GM23338 (cell line): ENCODE measurements at regions not wholly inside any gene's neighbourhood (a gene's known extent, or its start where the extent isn't known, plus 50 kb on each side); places are given as distances from the start of the nearest gene placed in this dataset.

ENCODE experiments used
- ATAC-seq: fragments of 200-7000 bp; cut with Tn5 transposase; 3 replicates; pipeline ENCODE4 v1.9.1; 2020
- DNase-seq: peaks from one replicate; pipeline ENCODE4 v3.0.0-alpha.2; 2015; ENCODE audit warnings: low spot score
- H2AFZ ChIP-seq: fragments of 200-600 bp; sonication (generic); 2 replicates; pipeline ENCODE4 v1.8.0; 2016; ENCODE audit warnings: antibody characterized with exemption, mild to moderate bottlenecking, moderate library complexity
- H3F3A ChIP-seq: fragments of 200-600 bp; sonication (generic); replicated peaks from 2 replicates; pipeline ENCODE4 v1.8.0; 2017; ENCODE audit warnings: antibody characterized with exemption, mixed run types, low read depth
- H3K27ac ChIP-seq: fragments of 200-600 bp; sonication (generic); 2 replicates; pipeline ENCODE4 v1.6.1; 2016; ENCODE audit warnings: low read depth
- H3K27me3 ChIP-seq: fragments of 200-600 bp; sonication (generic); 2 replicates; pipeline ENCODE4 v1.8.0; 2016; ENCODE audit warnings: mild to moderate bottlenecking, mixed run types, moderate library complexity; ENCODE audit not compliant: insufficient read depth
- H3K36me3 ChIP-seq: fragments of 200-600 bp; sonication (generic); 2 replicates; pipeline ENCODE4 v1.8.0; 2016; ENCODE audit warnings: mild to moderate bottlenecking; ENCODE audit not compliant: insufficient read depth
- H3K4me1 ChIP-seq: fragments of 200-600 bp; sonication (generic); 2 replicates; pipeline ENCODE4 v1.8.0; 2016; ENCODE audit warnings: mild to moderate bottlenecking, moderate library complexity; ENCODE audit not compliant: insufficient read depth
- H3K4me2 ChIP-seq: fragments of 200-600 bp; sonication (generic); 2 replicates; pipeline ENCODE4 v1.7.1; 2017; ENCODE audit warnings: mixed run types
- H3K4me3 ChIP-seq: fragments of 200-600 bp; sonication (generic); 2 replicates; pipeline ENCODE4 v1.6.1; 2016; ENCODE audit warnings: mixed run types
- H3K79me2 ChIP-seq: fragments of 200-600 bp; sonication (generic); replicated peaks from 2 replicates; pipeline ENCODE4 v1.8.0; 2017; ENCODE audit warnings: mild to moderate bottlenecking; ENCODE audit not compliant: insufficient read depth
- H3K9me2 ChIP-seq: fragments of 200-600 bp; sonication (generic); 2 replicates; pipeline ENCODE4 v1.8.0; 2017; ENCODE audit not compliant: insufficient read depth
- H4K20me1 ChIP-seq: fragments of 200-600 bp; sonication (generic); replicated peaks from 2 replicates; pipeline ENCODE4 v1.8.0; 2017; ENCODE audit warnings: mild to moderate bottlenecking; ENCODE audit not compliant: insufficient read depth
- H3K27ac Mint-ChIP-seq: 2 replicates; pipeline ENCODE4 v1.8.0; 2020; ENCODE audit warnings: inconsistent platforms, mild to moderate bottlenecking, moderate library complexity, mixed read lengths
- H3K27me3 Mint-ChIP-seq: 3 replicates; pipeline ENCODE4 v1.8.0; 2022; ENCODE audit warnings: low read depth, mild to moderate bottlenecking, moderate library complexity, mixed read lengths, inconsistent platforms; ENCODE audit not compliant: insufficient read depth, poor library complexity
- H3K36me3 Mint-ChIP-seq: 3 replicates; pipeline ENCODE4 v1.8.0; 2021; ENCODE audit warnings: low read depth, mild to moderate bottlenecking, inconsistent platforms, moderate library complexity, mixed read lengths
- H3K4me1 Mint-ChIP-seq: 3 replicates; pipeline ENCODE4 v1.8.0; 2020; ENCODE audit warnings: mild to moderate bottlenecking, inconsistent platforms, mixed read lengths
- H3K4me3 Mint-ChIP-seq: 3 replicates; pipeline ENCODE4 v1.8.0; 2021; ENCODE audit warnings: moderate library complexity, mild to moderate bottlenecking, inconsistent platforms, mixed read lengths
- H3K9me3 Mint-ChIP-seq: 3 replicates; pipeline ENCODE4 v1.8.0; 2020; ENCODE audit warnings: moderate library complexity, mild to moderate bottlenecking, inconsistent platforms, mixed read lengths
- CREB1 ChIP-seq: fragments of 250-450 bp; sonication (Bioruptor Pico); IDR thresholded peaks from 2 replicates; pipeline ENCODE4 v1.5.0; 2020; ENCODE audit warnings: low read depth, mild to moderate bottlenecking, moderate library complexity
- EZH2phosphoT487 ChIP-seq: fragments of 200-600 bp; sonication (generic); IDR thresholded peaks from one replicate; pipeline ENCODE4 v1.8.1; 2018; ENCODE audit warnings: antibody characterized with exemption; ENCODE audit not compliant: unreplicated experiment
- JUNB ChIP-seq: IDR thresholded peaks from one replicate; pipeline ENCODE4 v1.6.1; 2016; ENCODE audit warnings: antibody characterized with exemption; ENCODE audit not compliant: unreplicated experiment
- POLR2AphosphoS5 ChIP-seq: IDR thresholded peaks from 2 replicates; pipeline ENCODE4 v1.6.1; 2016; ENCODE audit warnings: antibody characterized with exemption, low read depth
- STAT1 ChIP-seq: IDR thresholded peaks from one replicate; pipeline ENCODE4 v1.6.1; 2016; ENCODE audit warnings: antibody characterized with exemption; ENCODE audit not compliant: unreplicated experiment
- ZNF114 ChIP-seq: fragments of 250-450 bp; sonication (Bioruptor Pico); IDR thresholded peaks from 2 replicates; pipeline ENCODE4 v1.5.0; 2020; ENCODE audit warnings: mild to moderate bottlenecking, moderate library complexity
- TF ChIP-seq, protein P1 (sequence below), 2 experiments: fragments of 200-600 bp in 1 of 2; sonication (generic) in 1 of 2; conservative IDR thresholded peaks; 2 replicates each; pipeline versions ENCODE4 v1.5.1 to v1.6.1; 2016 to 2017; ENCODE audit warnings: antibody characterized with exemption in 2 of 2, low read depth in 2 of 2, mild to moderate bottlenecking in 2 of 2, moderate library complexity in 1 of 2
- TF ChIP-seq, protein P2 (sequence below): IDR thresholded peaks from one replicate; pipeline ENCODE4 v1.6.1; 2018; ENCODE audit warnings: antibody characterized with exemption; ENCODE audit not compliant: unreplicated experiment
- TF ChIP-seq, protein P3 (sequence below): IDR thresholded peaks from 2 replicates; pipeline ENCODE4 v1.6.1; 2016; ENCODE audit warnings: antibody characterized with exemption
- TF ChIP-seq, protein P4 (sequence below): fragments of 250-450 bp; sonication (Bioruptor Pico); IDR thresholded peaks from 2 replicates; pipeline ENCODE4 v1.5.0; 2020; ENCODE audit warnings: mild to moderate bottlenecking, moderate library complexity

DNA sequence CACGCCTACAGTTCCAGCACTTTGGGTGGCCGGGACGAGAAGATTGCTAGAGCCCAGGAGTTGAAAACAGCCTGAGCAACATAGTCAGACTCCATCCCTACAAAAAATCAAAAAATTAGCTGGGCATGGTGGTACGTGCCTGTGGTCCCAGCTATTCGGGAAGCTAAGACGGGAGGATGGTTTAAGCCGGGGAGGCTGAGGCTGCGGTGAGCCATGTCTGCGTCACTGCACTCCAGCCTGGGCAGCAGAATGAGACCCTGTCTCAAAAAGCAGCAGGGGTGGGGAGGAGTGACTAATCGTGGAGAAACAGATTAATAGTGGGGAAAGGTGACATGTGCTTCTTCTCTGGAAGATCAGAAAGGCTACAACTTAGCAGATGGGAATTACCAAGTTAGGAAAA, 58.1 kb upstream of the GPC1 start:
- no peak for ATAC-seq
- H3K27ac ChIP-seq, result no peak overlapping the region
- no peaks in the 10 kb centered on the region for H3K9me3 Mint-ChIP-seq
- no peaks in the 10 kb centered on the region for H3K4me1 Mint-ChIP-seq
- H2AFZ ChIP-seq, result no peak overlapping the region
- no peaks in the 10 kb centered on the region for H3K36me3 ChIP-seq
- H3F3A ChIP-seq, result no peaks in the 10 kb centered on the region
- no peaks in the 10 kb centered on the region; the same call in 1 of the 2 replicates for H4K20me1 ChIP-seq
- H3K27me3 Mint-ChIP-seq, result peaks cover 10% of the 10 kb centered on the region
- H3K79me2 ChIP-seq, result no peaks in the 10 kb centered on the region
- H3K4me3 ChIP-seq, result no peak overlapping the region
- H3K27ac Mint-ChIP-seq, result no peak overlapping the region
- H3K9me2 ChIP-seq, result no peaks in the 10 kb centered on the region
- no peaks in the 10 kb centered on the region for H3K27me3 ChIP-seq
- no peaks in the 10 kb centered on the region for H3K36me3 Mint-ChIP-seq
- DNase-seq, result no peak
- no peaks in the 10 kb centered on the region for H3K4me1 ChIP-seq
- no peak overlapping the region for H3K4me2 ChIP-seq
- TF ChIP-seq, protein P1, sequence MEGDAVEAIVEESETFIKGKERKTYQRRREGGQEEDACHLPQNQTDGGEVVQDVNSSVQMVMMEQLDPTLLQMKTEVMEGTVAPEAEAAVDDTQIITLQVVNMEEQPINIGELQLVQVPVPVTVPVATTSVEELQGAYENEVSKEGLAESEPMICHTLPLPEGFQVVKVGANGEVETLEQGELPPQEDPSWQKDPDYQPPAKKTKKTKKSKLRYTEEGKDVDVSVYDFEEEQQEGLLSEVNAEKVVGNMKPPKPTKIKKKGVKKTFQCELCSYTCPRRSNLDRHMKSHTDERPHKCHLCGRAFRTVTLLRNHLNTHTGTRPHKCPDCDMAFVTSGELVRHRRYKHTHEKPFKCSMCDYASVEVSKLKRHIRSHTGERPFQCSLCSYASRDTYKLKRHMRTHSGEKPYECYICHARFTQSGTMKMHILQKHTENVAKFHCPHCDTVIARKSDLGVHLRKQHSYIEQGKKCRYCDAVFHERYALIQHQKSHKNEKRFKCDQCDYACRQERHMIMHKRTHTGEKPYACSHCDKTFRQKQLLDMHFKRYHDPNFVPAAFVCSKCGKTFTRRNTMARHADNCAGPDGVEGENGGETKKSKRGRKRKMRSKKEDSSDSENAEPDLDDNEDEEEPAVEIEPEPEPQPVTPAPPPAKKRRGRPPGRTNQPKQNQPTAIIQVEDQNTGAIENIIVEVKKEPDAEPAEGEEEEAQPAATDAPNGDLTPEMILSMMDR (conservative IDR thresholded peaks at IDR 0.05; ENCODE audit: low read depth in 2 of 2), result no peak
- no peak for TF ChIP-seq EZH2phosphoT487
- TF ChIP-seq, protein P2, sequence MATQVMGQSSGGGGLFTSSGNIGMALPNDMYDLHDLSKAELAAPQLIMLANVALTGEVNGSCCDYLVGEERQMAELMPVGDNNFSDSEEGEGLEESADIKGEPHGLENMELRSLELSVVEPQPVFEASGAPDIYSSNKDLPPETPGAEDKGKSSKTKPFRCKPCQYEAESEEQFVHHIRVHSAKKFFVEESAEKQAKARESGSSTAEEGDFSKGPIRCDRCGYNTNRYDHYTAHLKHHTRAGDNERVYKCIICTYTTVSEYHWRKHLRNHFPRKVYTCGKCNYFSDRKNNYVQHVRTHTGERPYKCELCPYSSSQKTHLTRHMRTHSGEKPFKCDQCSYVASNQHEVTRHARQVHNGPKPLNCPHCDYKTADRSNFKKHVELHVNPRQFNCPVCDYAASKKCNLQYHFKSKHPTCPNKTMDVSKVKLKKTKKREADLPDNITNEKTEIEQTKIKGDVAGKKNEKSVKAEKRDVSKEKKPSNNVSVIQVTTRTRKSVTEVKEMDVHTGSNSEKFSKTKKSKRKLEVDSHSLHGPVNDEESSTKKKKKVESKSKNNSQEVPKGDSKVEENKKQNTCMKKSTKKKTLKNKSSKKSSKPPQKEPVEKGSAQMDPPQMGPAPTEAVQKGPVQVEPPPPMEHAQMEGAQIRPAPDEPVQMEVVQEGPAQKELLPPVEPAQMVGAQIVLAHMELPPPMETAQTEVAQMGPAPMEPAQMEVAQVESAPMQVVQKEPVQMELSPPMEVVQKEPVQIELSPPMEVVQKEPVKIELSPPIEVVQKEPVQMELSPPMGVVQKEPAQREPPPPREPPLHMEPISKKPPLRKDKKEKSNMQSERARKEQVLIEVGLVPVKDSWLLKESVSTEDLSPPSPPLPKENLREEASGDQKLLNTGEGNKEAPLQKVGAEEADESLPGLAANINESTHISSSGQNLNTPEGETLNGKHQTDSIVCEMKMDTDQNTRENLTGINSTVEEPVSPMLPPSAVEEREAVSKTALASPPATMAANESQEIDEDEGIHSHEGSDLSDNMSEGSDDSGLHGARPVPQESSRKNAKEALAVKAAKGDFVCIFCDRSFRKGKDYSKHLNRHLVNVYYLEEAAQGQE, result no peak
- TF ChIP-seq ZNF114 (CRISPR knock-in tag), result no peak
- no peak for TF ChIP-seq POLR2AphosphoS5
- TF ChIP-seq STAT1, result no peak
- TF ChIP-seq, protein P3, sequence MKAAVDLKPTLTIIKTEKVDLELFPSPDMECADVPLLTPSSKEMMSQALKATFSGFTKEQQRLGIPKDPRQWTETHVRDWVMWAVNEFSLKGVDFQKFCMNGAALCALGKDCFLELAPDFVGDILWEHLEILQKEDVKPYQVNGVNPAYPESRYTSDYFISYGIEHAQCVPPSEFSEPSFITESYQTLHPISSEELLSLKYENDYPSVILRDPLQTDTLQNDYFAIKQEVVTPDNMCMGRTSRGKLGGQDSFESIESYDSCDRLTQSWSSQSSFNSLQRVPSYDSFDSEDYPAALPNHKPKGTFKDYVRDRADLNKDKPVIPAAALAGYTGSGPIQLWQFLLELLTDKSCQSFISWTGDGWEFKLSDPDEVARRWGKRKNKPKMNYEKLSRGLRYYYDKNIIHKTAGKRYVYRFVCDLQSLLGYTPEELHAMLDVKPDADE, result no peak
- TF ChIP-seq CREB1 (CRISPR knock-in tag), result no peak
- TF ChIP-seq JUNB, result no peak
- TF ChIP-seq, protein P4, sequence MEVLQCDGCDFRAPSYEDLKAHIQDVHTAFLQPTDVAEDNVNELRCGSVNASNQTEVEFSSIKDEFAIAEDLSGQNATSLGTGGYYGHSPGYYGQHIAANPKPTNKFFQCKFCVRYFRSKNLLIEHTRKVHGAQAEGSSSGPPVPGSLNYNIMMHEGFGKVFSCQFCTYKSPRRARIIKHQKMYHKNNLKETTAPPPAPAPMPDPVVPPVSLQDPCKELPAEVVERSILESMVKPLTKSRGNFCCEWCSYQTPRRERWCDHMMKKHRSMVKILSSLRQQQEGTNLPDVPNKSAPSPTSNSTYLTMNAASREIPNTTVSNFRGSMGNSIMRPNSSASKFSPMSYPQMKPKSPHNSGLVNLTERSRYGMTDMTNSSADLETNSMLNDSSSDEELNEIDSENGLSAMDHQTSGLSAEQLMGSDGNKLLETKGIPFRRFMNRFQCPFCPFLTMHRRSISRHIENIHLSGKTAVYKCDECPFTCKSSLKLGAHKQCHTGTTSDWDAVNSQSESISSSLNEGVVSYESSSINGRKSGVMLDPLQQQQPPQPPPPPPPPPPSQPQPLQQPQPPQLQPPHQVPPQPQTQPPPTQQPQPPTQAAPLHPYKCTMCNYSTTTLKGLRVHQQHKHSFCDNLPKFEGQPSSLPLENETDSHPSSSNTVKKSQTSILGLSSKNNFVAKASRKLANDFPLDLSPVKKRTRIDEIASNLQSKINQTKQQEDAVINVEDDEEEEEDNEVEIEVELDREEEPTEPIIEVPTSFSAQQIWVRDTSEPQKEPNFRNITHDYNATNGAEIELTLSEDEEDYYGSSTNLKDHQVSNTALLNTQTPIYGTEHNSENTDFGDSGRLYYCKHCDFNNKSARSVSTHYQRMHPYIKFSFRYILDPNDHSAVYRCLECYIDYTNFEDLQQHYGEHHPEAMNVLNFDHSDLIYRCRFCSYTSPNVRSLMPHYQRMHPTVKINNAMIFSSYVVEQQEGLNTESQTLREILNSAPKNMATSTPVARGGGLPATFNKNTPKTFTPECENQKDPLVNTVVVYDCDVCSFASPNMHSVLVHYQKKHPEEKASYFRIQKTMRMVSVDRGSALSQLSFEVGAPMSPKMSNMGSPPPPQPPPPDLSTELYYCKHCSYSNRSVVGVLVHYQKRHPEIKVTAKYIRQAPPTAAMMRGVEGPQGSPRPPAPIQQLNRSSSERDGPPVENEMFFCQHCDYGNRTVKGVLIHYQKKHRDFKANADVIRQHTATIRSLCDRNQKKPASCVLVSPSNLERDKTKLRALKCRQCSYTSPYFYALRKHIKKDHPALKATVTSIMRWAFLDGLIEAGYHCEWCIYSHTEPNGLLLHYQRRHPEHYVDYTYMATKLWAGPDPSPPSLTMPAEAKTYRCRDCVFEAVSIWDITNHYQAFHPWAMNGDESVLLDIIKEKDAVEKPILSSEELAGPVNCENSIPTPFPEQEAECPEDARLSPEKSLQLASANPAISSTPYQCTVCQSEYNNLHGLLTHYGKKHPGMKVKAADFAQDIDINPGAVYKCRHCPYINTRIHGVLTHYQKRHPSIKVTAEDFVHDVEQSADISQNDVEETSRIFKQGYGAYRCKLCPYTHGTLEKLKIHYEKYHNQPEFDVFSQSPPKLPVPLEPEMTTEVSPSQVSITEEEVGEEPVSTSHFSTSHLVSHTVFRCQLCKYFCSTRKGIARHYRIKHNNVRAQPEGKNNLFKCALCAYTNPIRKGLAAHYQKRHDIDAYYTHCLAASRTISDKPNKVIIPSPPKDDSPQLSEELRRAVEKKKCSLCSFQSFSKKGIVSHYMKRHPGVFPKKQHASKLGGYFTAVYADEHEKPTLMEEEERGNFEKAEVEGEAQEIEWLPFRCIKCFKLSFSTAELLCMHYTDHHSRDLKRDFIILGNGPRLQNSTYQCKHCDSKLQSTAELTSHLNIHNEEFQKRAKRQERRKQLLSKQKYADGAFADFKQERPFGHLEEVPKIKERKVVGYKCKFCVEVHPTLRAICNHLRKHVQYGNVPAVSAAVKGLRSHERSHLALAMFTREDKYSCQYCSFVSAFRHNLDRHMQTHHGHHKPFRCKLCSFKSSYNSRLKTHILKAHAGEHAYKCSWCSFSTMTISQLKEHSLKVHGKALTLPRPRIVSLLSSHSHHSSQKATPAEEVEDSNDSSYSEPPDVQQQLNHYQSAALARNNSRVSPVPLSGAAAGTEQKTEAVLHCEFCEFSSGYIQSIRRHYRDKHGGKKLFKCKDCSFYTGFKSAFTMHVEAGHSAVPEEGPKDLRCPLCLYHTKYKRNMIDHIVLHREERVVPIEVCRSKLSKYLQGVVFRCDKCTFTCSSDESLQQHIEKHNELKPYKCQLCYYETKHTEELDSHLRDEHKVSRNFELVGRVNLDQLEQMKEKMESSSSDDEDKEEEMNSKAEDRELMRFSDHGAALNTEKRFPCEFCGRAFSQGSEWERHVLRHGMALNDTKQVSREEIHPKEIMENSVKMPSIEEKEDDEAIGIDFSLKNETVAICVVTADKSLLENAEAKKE (CRISPR knock-in tag), result no peak
- no peak overlapping the region for H3K4me3 Mint-ChIP-seq
